Gastroesophageal sphincter (tissue), 3 donors: ENCODE measurements at regions not wholly inside any gene's neighbourhood (a gene's known extent, or its start where the extent isn't known, plus 50 kb on each side); places are given as distances from the start of the nearest gene placed in this dataset.

Experiments used
- CTCF ChIP-seq, 4 experiments: fragments of 200-600 bp in 2 of 4; fragments of 450-650 bp in 2 of 4; sonication (generic) in 1 of 4; IDR thresholded peaks; one replicate each; pipeline ENCODE4 v1.5.1; 2017 to 2019; ENCODE audit warnings: antibody characterized with exemption in 4 of 4, mild to moderate bottlenecking in 2 of 4, moderate library complexity in 2 of 4
- POLR2A ChIP-seq, 2 donors: fragments of 450-650 bp; IDR thresholded peaks; one replicate each; pipeline ENCODE4 v1.6.1; 2017; ENCODE audit warnings: antibody characterized with exemption in 2 of 2, mild to moderate bottlenecking in 2 of 2, moderate library complexity in 1 of 2

- TF ChIP-seq POLR2A (IDR thresholded peaks at IDR 0.05), result no peak
- peak; percentile 51 to 69 (median 64) for TF ChIP-seq CTCF (IDR thresholded peaks at IDR 0.05)
These were observed 650.8 kb downstream of the PCDH7 start for GRCh38 chr4:31370866-31371465.
